HG02943 (cell line): ENCODE measurements at regions not wholly inside any gene's neighbourhood (a gene's known extent, or its start where the extent isn't known, plus 50 kb on each side); places are given as distances from the start of the nearest gene placed in this dataset.

Experiments used
- ATAC-seq: cut with Tn5 transposase; IDR thresholded peaks from one replicate; pipeline ENCODE4 v1.9.1; 2021; ENCODE audit warnings: mild to moderate bottlenecking, low read depth, moderate library complexity; ENCODE audit not compliant: unreplicated experiment

- no peak for ATAC-seq
Measured at GRCh38 chr3:117874028-117874690, 1160.5 kb downstream of the IGSF11 start.

GRCh38 chr3:117874904-117875874, 1159.5 kb downstream of the IGSF11 start:
- ATAC-seq = no peak

GRCh38 chr3:117875887-117876286, 1158.8 kb downstream of the IGSF11 start:
- ATAC-seq = no peak

- no peak for ATAC-seq
Measured at GRCh38 chr3:117880638-117881037, 1154.0 kb downstream of the IGSF11 start.

- ATAC-seq = no peak
Measured at GRCh38 chr3:117881210-117881609, 1153.4 kb downstream of the IGSF11 start.

- no peak for ATAC-seq
Measured at GRCh38 chr3:117885011-117885441, 1149.6 kb downstream of the IGSF11 start.

GRCh38 chr3:117886147-117886546, 1148.5 kb downstream of the IGSF11 start:
- ATAC-seq = no peak

- ATAC-seq = no peak
Measured at GRCh38 chr3:117887031-117887430, 1147.6 kb downstream of the IGSF11 start.

- no peak for ATAC-seq
Measured at GRCh38 chr3:117887901-117888300, 1146.7 kb downstream of the IGSF11 start.

GRCh38 chr3:117892431-117892841, 1142.2 kb downstream of the IGSF11 start:
- ATAC-seq = no peak

GRCh38 chr3:117893001-117893400, 1141.6 kb downstream of the IGSF11 start:
- no peak for ATAC-seq

- ATAC-seq = no peak
Measured at GRCh38 chr3:117893638-117894037, 1141.0 kb downstream of the IGSF11 start.

GRCh38 chr3:117898722-117899522, 1135.7 kb downstream of the IGSF11 start:
- ATAC-seq = no peak

- ATAC-seq = no peak
Measured at GRCh38 chr3:117903226-117903625, 1131.4 kb downstream of the IGSF11 start.

- ATAC-seq = no peak
Measured at GRCh38 chr3:117910820-117911521, 1123.7 kb downstream of the IGSF11 start.

- ATAC-seq = no peak
Measured at GRCh38 chr3:117912352-117912751, 1122.3 kb downstream of the IGSF11 start.

- no peak for ATAC-seq
Measured at GRCh38 chr3:117914540-117915100, 1120.0 kb downstream of the IGSF11 start.

- no peak for ATAC-seq
Measured at GRCh38 chr3:117916839-117917238, 1117.8 kb downstream of the IGSF11 start.

- no peak for ATAC-seq
Measured at GRCh38 chr3:117919621-117920020, 1115.0 kb downstream of the IGSF11 start.
